Nephron progenitor cell (in vitro differentiated cells): ENCODE measurements at regions not wholly inside any gene's neighbourhood (a gene's known extent, or its start where the extent isn't known, plus 50 kb on each side); places are given as distances from the start of the nearest gene placed in this dataset.

Experiments used
- DNase-seq: peaks from one replicate; pipeline ENCODE4 v3.0.0; 2021
- H3K27ac Mint-ChIP-seq: 2 replicates; pipeline ENCODE4 v1.8.0; 2021; ENCODE audit warnings: mild to moderate bottlenecking, moderate library complexity, mixed read lengths
- H3K27me3 Mint-ChIP-seq: 2 replicates; pipeline ENCODE4 v1.8.0; 2021; ENCODE audit warnings: mild to moderate bottlenecking, low read depth, mixed read lengths; ENCODE audit not compliant: poor library complexity
- H3K36me3 Mint-ChIP-seq: 2 replicates; pipeline ENCODE4 v1.8.0; 2021; ENCODE audit warnings: low read depth, mixed read lengths
- H3K4me1 Mint-ChIP-seq: 2 replicates; pipeline ENCODE4 v1.8.0; 2021; ENCODE audit warnings: mixed read lengths
- H3K4me3 Mint-ChIP-seq: 2 replicates; pipeline ENCODE4 v1.8.0; 2021; ENCODE audit warnings: mild to moderate bottlenecking, moderate library complexity, mixed read lengths
- H3K9me3 Mint-ChIP-seq: 2 replicates; pipeline ENCODE4 v1.8.0; 2021; ENCODE audit warnings: mild to moderate bottlenecking, moderate library complexity, mixed read lengths
- CTCF ChIP-seq: fragments of 200-600 bp; sonication (generic); IDR thresholded peaks from 2 replicates; pipeline ENCODE4 v1.5.0; 2021; ENCODE audit warnings: antibody characterized with exemption

- H3K4me1 Mint-ChIP-seq: no peaks in the 10 kb centered on the region
- DNase-seq: no peak
- TF ChIP-seq CTCF: no peak
- H3K4me3 Mint-ChIP-seq: no peak overlapping the region
- H3K36me3 Mint-ChIP-seq: no peaks in the 10 kb centered on the region
- no peaks in the 10 kb centered on the region for H3K9me3 Mint-ChIP-seq
- H3K27me3 Mint-ChIP-seq: no peaks in the 10 kb centered on the region
- no peak overlapping the region for H3K27ac Mint-ChIP-seq
Measured at GRCh38 chr5:26749829-26750228, 288.6 kb downstream of the CDH9 start.

- TF ChIP-seq CTCF: no peak
- DNase-seq: no peak
- no peak overlapping the region for H3K4me3 Mint-ChIP-seq
Measured at GRCh38 chr5:26740182-26740581, 298.2 kb downstream of the CDH9 start.

GRCh38 chr5:26737348-26738265, 300.8 kb downstream of the CDH9 start:
- Mint-ChIP-seq H3K4me3 (no peak overlapping the region), H3K27ac (no peak overlapping the region), H3K36me3 (no peaks in the 10 kb centered on the region)

More at GRCh38 chr5:26740182-26740581, 298.2 kb downstream of the CDH9 start:
- Mint-ChIP-seq H3K4me1 (no peaks in the 10 kb centered on the region), H3K27me3 (no peaks in the 10 kb centered on the region), H3K36me3 (no peaks in the 10 kb centered on the region), H3K27ac (no peak overlapping the region), H3K9me3 (no peaks in the 10 kb centered on the region)

GRCh38 chr5:26727916-26728315, 310.5 kb downstream of the CDH9 start:
- no peaks in the 10 kb centered on the region for H3K4me1 Mint-ChIP-seq
- DNase-seq: no peak
- no peak overlapping the region for H3K27ac Mint-ChIP-seq
- TF ChIP-seq CTCF: no peak
- no peaks in the 10 kb centered on the region for H3K27me3 Mint-ChIP-seq
- no peaks in the 10 kb centered on the region for H3K36me3 Mint-ChIP-seq
- H3K4me3 Mint-ChIP-seq: no peak overlapping the region
- no peaks in the 10 kb centered on the region for H3K9me3 Mint-ChIP-seq

More at GRCh38 chr5:26737348-26738265, 300.8 kb downstream of the CDH9 start:
- Mint-ChIP-seq H3K27me3 (no peaks in the 10 kb centered on the region), H3K9me3 (no peaks in the 10 kb centered on the region), H3K4me1 (no peaks in the 10 kb centered on the region)
- DNase-seq: no peak
- TF ChIP-seq CTCF: no peak

GRCh38 chr5:26719803-26720202, 318.6 kb downstream of the CDH9 start:
- no peak for TF ChIP-seq CTCF
- Mint-ChIP-seq H3K27ac (no peak overlapping the region), H3K27me3 (no peaks in the 10 kb centered on the region), H3K36me3 (no peaks in the 10 kb centered on the region), H3K4me1 (no peaks in the 10 kb centered on the region), H3K9me3 (no peaks in the 10 kb centered on the region), H3K4me3 (no peak overlapping the region)
- no peak for DNase-seq
